Neural cell (in vitro differentiated cells): ENCODE measurements at regions not wholly inside any gene's neighbourhood (a gene's known extent, or its start where the extent isn't known, plus 50 kb on each side); places are given as distances from the start of the nearest gene placed in this dataset.

Experiments used
- CTCF ChIP-seq: fragments of 450-650 bp; IDR thresholded peaks from 2 replicates; pipeline ENCODE4 v1.5.1; 2014; ENCODE audit warnings: antibody characterized with exemption, mild to moderate bottlenecking, moderate library complexity; ENCODE audit not compliant: poor library complexity, severe bottlenecking
- EP300 ChIP-seq: fragments of 450-650 bp; conservative IDR thresholded peaks from 2 replicates; pipeline ENCODE4 v1.6.1; 2014; ENCODE audit warnings: antibody characterized with exemption, mild to moderate bottlenecking, moderate library complexity; ENCODE audit not compliant: poor library complexity, severe bottlenecking
- EZH2 ChIP-seq: fragments of 200-600, 300-800 bp; shearing (Covaris generic), sonication (generic); IDR thresholded peaks from 2 replicates; pipeline ENCODE4 v1.6.1; 2014; ENCODE audit warnings: antibody characterized with exemption, low read length, borderline replicate concordance, mild to moderate bottlenecking; ENCODE audit not compliant: insufficient read depth, poor library complexity, severe bottlenecking
- MXI1 ChIP-seq: fragments of 450-650 bp; conservative IDR thresholded peaks from 2 replicates; pipeline ENCODE4 v1.6.1; 2014; ENCODE audit warnings: antibody characterized with exemption, mild to moderate bottlenecking; ENCODE audit not compliant: poor library complexity, severe bottlenecking
- POLR2AphosphoS5 ChIP-seq: IDR thresholded peaks from 2 replicates; pipeline ENCODE4 v1.6.1; 2012
- TAF1 ChIP-seq: IDR thresholded peaks from 2 replicates; pipeline ENCODE4 v1.6.1; 2012; ENCODE audit warnings: low read depth
- TF ChIP-seq, protein P1 (sequence below): IDR thresholded peaks from 2 replicates; pipeline ENCODE4 v1.6.1; 2012; ENCODE audit warnings: borderline replicate concordance

GRCh38 chr3:68402235-68402918 is 530.0 kb downstream of the TAFA4 start:
- TF ChIP-seq EZH2 = no peak
- TF ChIP-seq MXI1 = no peak
- no peak for TF ChIP-seq CTCF
- TF ChIP-seq EP300 = no peak
- no peak for TF ChIP-seq POLR2AphosphoS5
- no peak for TF ChIP-seq TAF1
- TF ChIP-seq, protein P1, sequence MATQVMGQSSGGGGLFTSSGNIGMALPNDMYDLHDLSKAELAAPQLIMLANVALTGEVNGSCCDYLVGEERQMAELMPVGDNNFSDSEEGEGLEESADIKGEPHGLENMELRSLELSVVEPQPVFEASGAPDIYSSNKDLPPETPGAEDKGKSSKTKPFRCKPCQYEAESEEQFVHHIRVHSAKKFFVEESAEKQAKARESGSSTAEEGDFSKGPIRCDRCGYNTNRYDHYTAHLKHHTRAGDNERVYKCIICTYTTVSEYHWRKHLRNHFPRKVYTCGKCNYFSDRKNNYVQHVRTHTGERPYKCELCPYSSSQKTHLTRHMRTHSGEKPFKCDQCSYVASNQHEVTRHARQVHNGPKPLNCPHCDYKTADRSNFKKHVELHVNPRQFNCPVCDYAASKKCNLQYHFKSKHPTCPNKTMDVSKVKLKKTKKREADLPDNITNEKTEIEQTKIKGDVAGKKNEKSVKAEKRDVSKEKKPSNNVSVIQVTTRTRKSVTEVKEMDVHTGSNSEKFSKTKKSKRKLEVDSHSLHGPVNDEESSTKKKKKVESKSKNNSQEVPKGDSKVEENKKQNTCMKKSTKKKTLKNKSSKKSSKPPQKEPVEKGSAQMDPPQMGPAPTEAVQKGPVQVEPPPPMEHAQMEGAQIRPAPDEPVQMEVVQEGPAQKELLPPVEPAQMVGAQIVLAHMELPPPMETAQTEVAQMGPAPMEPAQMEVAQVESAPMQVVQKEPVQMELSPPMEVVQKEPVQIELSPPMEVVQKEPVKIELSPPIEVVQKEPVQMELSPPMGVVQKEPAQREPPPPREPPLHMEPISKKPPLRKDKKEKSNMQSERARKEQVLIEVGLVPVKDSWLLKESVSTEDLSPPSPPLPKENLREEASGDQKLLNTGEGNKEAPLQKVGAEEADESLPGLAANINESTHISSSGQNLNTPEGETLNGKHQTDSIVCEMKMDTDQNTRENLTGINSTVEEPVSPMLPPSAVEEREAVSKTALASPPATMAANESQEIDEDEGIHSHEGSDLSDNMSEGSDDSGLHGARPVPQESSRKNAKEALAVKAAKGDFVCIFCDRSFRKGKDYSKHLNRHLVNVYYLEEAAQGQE = no peak
